K562 (cell line): ENCODE measurements at regions not wholly inside any gene's neighbourhood (a gene's known extent, or its start where the extent isn't known, plus 50 kb on each side); places are given as distances from the start of the nearest gene placed in this dataset.
A peak's percentile ranks its signal among the peaks of the same experiment; 100 is the strongest.

ENCODE experiments used
- ATAC-seq: fragments of 200-7000 bp; cut with Tn5 transposase; 3 replicates; pipeline ENCODE4 v1.9.1; 2020; ENCODE audit warnings: moderate library complexity
- BruUV-seq: library from RNA; stranded (reverse); fragments of 400-500 nt; replicated peaks from 2 replicates; lab custom pipeline; 2021; lab: Mats Ljungman, UMichigan
- CTCF ChIA-PET: fragments of 300-600 bp; formaldehyde crosslinking; extraction: SDS; loops from one replicate; lab custom pipeline; 2021; ENCODE audit warnings: low intra/inter-chr PET ratio; lab: Yijun Ruan, JAX
- POLR2A ChIA-PET: fragments of 300-600, 350-650 bp; sonication (Branson Sonifier 250); formaldehyde crosslinking; extraction: SDS; loops from one replicate; lab custom pipeline; 2021; ENCODE audit warnings: antibody characterized with exemption, inconsistent platforms; lab: Yijun Ruan, JAX
- DNase-seq, 4 experiments: peaks; one replicate each; pipeline versions ENCODE4 v3.0.0 to v3.0.0-alpha.2; 2011 to 2018; ENCODE audit warnings: low spot score in 3 of 4, mixed read lengths in 3 of 4; ENCODE audit errors: extremely low read depth in 1 of 4
- FAIRE-seq: peaks from 2 replicates; lab custom pipeline; 2011; peaks lifted over from hg19 to GRCh38; lab: Jason Lieb, UNC
- H2AFZ ChIP-seq: 2 replicates; pipeline ENCODE4 v1.6.0; 2011; ENCODE audit warnings: low read depth, low read length, control low read depth, inconsistent platforms
- H3K27ac ChIP-seq: fragments of 200-600 bp; 3 replicates; pipeline ENCODE4 v1.8.0; 2011; ENCODE audit warnings: low read depth, mild to moderate bottlenecking, control low read depth, inconsistent platforms, low read length, moderate library complexity, mixed read lengths; ENCODE audit errors: extremely low read depth
- H3K27me3 ChIP-seq, 2 experiments: fragments of 300-600 bp in 1 of 2; 2 replicates in 1 of 2; 3 replicates in 1 of 2; pipeline versions ENCODE4 v1.6.0 to v1.8.0; 2011; ENCODE audit warnings: inconsistent platforms in 2 of 2, low read length in 2 of 2, mild to moderate bottlenecking in 1 of 2, mixed read lengths in 1 of 2, moderate library complexity in 1 of 2; ENCODE audit not compliant: control insufficient read depth in 2 of 2, insufficient read depth in 2 of 2
- H3K36me3 ChIP-seq: fragments of 300-600 bp; 3 replicates; pipeline ENCODE4 v1.8.0; 2011; ENCODE audit warnings: mild to moderate bottlenecking, low read length, inconsistent platforms; ENCODE audit not compliant: control insufficient read depth, insufficient read depth
- H3K4me1 ChIP-seq, 2 experiments: fragments of 200-600 bp in 1 of 2; replicated peaks in 1 of 2; 2 replicates in 1 of 2; 3 replicates in 1 of 2; pipeline versions ENCODE4 v1.5.1 to v1.8.0; 2011; ENCODE audit warnings: inconsistent platforms in 2 of 2, low read length in 2 of 2, mild to moderate bottlenecking in 1 of 2, mixed read lengths in 1 of 2, moderate library complexity in 1 of 2; ENCODE audit not compliant: control insufficient read depth in 2 of 2, insufficient read depth in 2 of 2
- H3K4me2 ChIP-seq: 2 replicates; pipeline ENCODE4 v1.6.1; 2011; ENCODE audit warnings: low read length, control low read depth, inconsistent platforms, mixed read lengths; ENCODE audit not compliant: insufficient read depth
- H3K4me3 ChIP-seq: fragments of 200-600 bp; sonication (generic), shearing (Covaris generic); 2 replicates; pipeline ENCODE4 v1.5.1; 2016; ENCODE audit warnings: control low read depth, inconsistent platforms
- H3K79me2 ChIP-seq: fragments of 200-600 bp; 3 replicates; pipeline ENCODE4 v1.8.0; 2011; ENCODE audit warnings: low read length, inconsistent platforms; ENCODE audit not compliant: control insufficient read depth, insufficient read depth
- H3K9ac ChIP-seq, 2 experiments: 2 replicates each; pipeline versions ENCODE4 v1.6.0 to v1.6.1; 2011; ENCODE audit warnings: low read depth in 2 of 2, low read length in 2 of 2, control low read depth in 1 of 2, inconsistent platforms in 1 of 2, mild to moderate bottlenecking in 1 of 2, mixed read lengths in 1 of 2; ENCODE audit not compliant: insufficient read depth in 1 of 2
- H3K9me1 ChIP-seq: one replicate; pipeline ENCODE4 v1.6.0; 2011; ENCODE audit warnings: inconsistent platforms, mild to moderate bottlenecking, low read length, moderate library complexity; ENCODE audit not compliant: control insufficient read depth, insufficient read depth
- H3K9me3 ChIP-seq: replicated peaks from 2 replicates; pipeline ENCODE4 v1.5.1; 2011; ENCODE audit warnings: low read depth, low read length, inconsistent platforms; ENCODE audit not compliant: control insufficient read depth, insufficient read depth
- H4K20me1 ChIP-seq: replicated peaks from 2 replicates; pipeline ENCODE4 v1.6.1; 2011; ENCODE audit warnings: low read length, inconsistent platforms, mixed read lengths; ENCODE audit not compliant: control insufficient read depth, insufficient read depth
- NFE2L1 ChIP-seq: fragments of 450-650 bp; IDR thresholded peaks from 2 replicates; pipeline ENCODE4 v1.6.1; 2016; ENCODE audit warnings: missing genetic modification characterization, low read depth, mild to moderate bottlenecking, missing compliant biosample characterization, moderate library complexity, borderline replicate concordance
- NR4A1 ChIP-seq, 2 experiments: fragments of 250-450 bp in 1 of 2; fragments of 450-650 bp in 1 of 2; sonication (Bioruptor Pico) in 1 of 2; IDR thresholded peaks; 2 replicates each; pipeline versions ENCODE4 v1.4.0 to v1.6.1; 2016 to 2020; ENCODE audit warnings: mild to moderate bottlenecking in 2 of 2, missing compliant biosample characterization in 1 of 2, missing genetic modification characterization in 1 of 2, moderate library complexity in 1 of 2
- PCBP1 ChIP-seq: fragments of 200-400 bp; formaldehyde crosslinking; IDR thresholded peaks from 2 replicates; pipeline ENCODE4 v1.6.1; 2018; ENCODE audit warnings: mild to moderate bottlenecking, low read depth, low read length; ENCODE audit not compliant: poor library complexity, severe bottlenecking
- TEAD4 ChIP-seq, 2 experiments: sonication (generic) in 1 of 2; formaldehyde crosslinking in 1 of 2; IDR thresholded peaks; 2 replicates each; pipeline versions ENCODE4 v1.6.1 to v1.8.0; 2012 to 2022; ENCODE audit warnings: borderline replicate concordance in 1 of 2, inconsistent platforms in 1 of 2, low read length in 1 of 2, mild to moderate bottlenecking in 1 of 2, missing genetic modification reagents in 1 of 2
- ZBTB33 ChIP-seq: sonication (generic); formaldehyde crosslinking; IDR thresholded peaks from 2 replicates; pipeline ENCODE4 v1.8.1; 2023; ENCODE audit warnings: mild to moderate bottlenecking, missing genetic modification reagents
- ZNF717 ChIP-seq: fragments of 250-450 bp; sonication (Bioruptor Pico); IDR thresholded peaks from 2 replicates; pipeline ENCODE4 v1.5.0; 2021
- WGBS: fragments of 100-300 bp; shearing (Covaris generic); methylation state at CpG from one replicate; pipeline ENCODE4 v1.1.6; 2016; ENCODE audit warnings: low coverage, mixed read lengths; ENCODE audit not compliant: insufficient coverage; ENCODE audit errors: missing lambda C conversion rate; 5-methylcytosine and 5-hydroxymethylcytosine counted together
- in situ Hi-C: fragments of 300-500 bp; cut with MboI; formaldehyde crosslinking; loops from 4 replicates; pipeline ENCODE4 v1.15.0; 2018; ENCODE audit warnings: inconsistent platforms, mixed read lengths
- intact Hi-C: fragments of 100-400 bp; cut with micrococcal nuclease; formaldehyde crosslinking; loops from 2 replicates; pipeline ENCODE4 v1.14.2; 2022

GRCh38 chr1:244318512-244318911 lies 133.2 kb downstream of the ADSS2 start:
- POLR2A ChIA-PET, result no interaction called here
- Histone ChIP-seq H3K4me3 (no peak overlapping the region), H3K9me1 (no peaks in the 10 kb centered on the region), H3K4me1 (peaks cover 6 to 29% of the 10 kb centered on the region in 2 experiments), H3K36me3 (no peaks in the 10 kb centered on the region), H3K9me3 (no peaks in the 10 kb centered on the region), H2AFZ (no peak overlapping the region), H3K4me2 (no peak overlapping the region), H3K27me3 (no peaks in the 10 kb centered on the region), H3K9ac (no peak overlapping the region), H3K79me2 (no peaks in the 10 kb centered on the region), H3K27ac (no peak overlapping the region), H4K20me1 (no peaks in the 10 kb centered on the region)
- intact Hi-C loops (loop anchor here (5.0 kb wide), 1 partner anchor 74 kb away; no protein-coding TSS in a partner anchor), in situ Hi-C loops (no loop called here)
- FAIRE-seq (no peak), ATAC-seq (no peak), DNase-seq (no peak)
- BruUV-seq, result no TSS peak
- WGBS, result 89% methylated on average over 5 of the region's 5 CpGs
- no peak for TF ChIP-seq NFE2L1 (tag)
- no peak for TF ChIP-seq PCBP1
- no peak for TF ChIP-seq TEAD4 (IDR thresholded peaks at IDR 0.05; ENCODE audit: low read length)
- 0 out of 2 replicates have a peak, but pooled peaks have one; percentile 29 for TF ChIP-seq TEAD4 (CRISPR knock-in tag; IDR thresholded peaks at IDR 0.05; ENCODE audit: borderline replicate concordance)
- TF ChIP-seq ZNF717 (CRISPR knock-in tag), result no peak
- TF ChIP-seq ZBTB33, result no peak
- no peak for TF ChIP-seq NR4A1 (CRISPR knock-in tag; IDR thresholded peaks at IDR 0.05)
- TF ChIP-seq NR4A1 (tag; IDR thresholded peaks at IDR 0.05), result no peak
- CTCF ChIA-PET, result no interaction called here
